Fibroblast of mammary gland (primary cell): ENCODE measurements at regions not wholly inside any gene's neighbourhood (a gene's known extent, or its start where the extent isn't known, plus 50 kb on each side); places are given as distances from the start of the nearest gene placed in this dataset.

Source experiments
- DNase-seq: peaks from one replicate; pipeline ENCODE4 v3.0.0-alpha.2; 2010; ENCODE audit warnings: low read depth
- H3K4me3 ChIP-seq: 2 replicates; pipeline ENCODE4 v1.5.1; 2011; ENCODE audit warnings: low read depth, mild to moderate bottlenecking, low read length, moderate library complexity; ENCODE audit not compliant: control insufficient read depth
- CTCF ChIP-seq: conservative IDR thresholded peaks from 2 replicates; pipeline ENCODE4 v1.5.1; 2011; ENCODE audit warnings: low read depth, low read length, inconsistent platforms; ENCODE audit not compliant: control insufficient read depth, insufficient read depth

GRCh38 chr5:87762631-87763030 lies 349.9 kb upstream of the CCNH start:
- no peak for TF ChIP-seq CTCF
- no peak for DNase-seq
- H3K4me3 ChIP-seq: no peak overlapping the region

- TF ChIP-seq CTCF: no peak
- DNase-seq: no peak
- H3K4me3 ChIP-seq: no peak overlapping the region
Measured at GRCh38 chr5:87756951-87757350, 344.2 kb upstream of the CCNH start.

DNA sequence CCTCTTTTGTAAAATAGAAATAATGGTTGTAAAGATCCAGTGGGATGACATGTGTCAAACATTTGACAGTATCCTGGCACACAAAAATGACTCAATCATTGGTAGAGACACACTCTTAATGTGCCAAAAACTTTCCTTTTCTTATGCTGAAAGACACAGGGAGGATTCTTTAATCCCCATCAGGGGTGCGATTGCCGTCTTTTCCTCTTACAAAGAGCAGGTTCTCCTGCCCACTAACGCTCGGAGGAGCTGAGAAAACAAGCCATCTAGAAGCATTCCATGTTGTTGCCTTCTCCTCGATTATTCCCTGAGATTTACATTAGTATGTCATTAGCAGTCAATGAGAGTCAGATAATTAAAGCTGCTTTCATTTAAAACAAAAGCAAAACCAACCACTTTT lies 342.6 kb upstream of the CCNH start:
- DNase-seq: no peak
- no peak overlapping the region for H3K4me3 ChIP-seq
- TF ChIP-seq CTCF: no peak

- DNase-seq: no peak
- TF ChIP-seq CTCF: no peak
- no peak overlapping the region for H3K4me3 ChIP-seq
Measured at GRCh38 chr5:87754009-87754757, 341.5 kb upstream of the CCNH start.

DNA sequence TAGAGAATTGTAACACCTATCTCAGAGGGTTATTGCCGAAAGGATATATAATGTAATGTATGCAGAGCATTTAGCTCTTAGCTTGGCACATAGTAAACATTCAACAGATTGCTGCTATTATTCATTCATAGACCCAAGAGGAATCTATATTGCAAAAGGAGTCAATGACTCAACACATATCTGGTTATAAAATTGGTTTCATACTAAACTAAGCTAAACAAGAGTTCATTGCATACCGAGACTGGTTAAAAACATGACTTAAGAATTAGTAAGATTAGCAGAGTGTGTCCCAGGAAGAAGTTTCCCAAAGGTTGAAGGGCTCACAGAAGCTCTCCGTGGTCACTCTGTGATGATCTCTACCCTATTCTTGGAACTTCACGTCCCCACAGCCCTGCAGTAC lies 339.6 kb upstream of the CCNH start:
- TF ChIP-seq CTCF: no peak
- DNase-seq: peak; percentile 79
- H3K4me3 ChIP-seq: no peak overlapping the region

GRCh38 chr5:87751824-87752223 lies 339.1 kb upstream of the CCNH start:
- DNase-seq: peak; percentile 38
- no peak overlapping the region for H3K4me3 ChIP-seq
- TF ChIP-seq CTCF: no peak
